ENCODE measurements at regions not wholly inside any gene's neighbourhood (a gene's known extent, or its start where the extent isn't known, plus 50 kb on each side); places are given as distances from the start of the nearest gene placed in this dataset.

- TF ChIP-seq CTCF (IDR thresholded peaks at IDR 0.05) = no peak
- TF ChIP-seq POLR2A (IDR thresholded peaks at IDR 0.05) = no peak
- TF ChIP-seq EP300 (IDR thresholded peaks at IDR 0.05) = no peak
These were observed 279.0 kb downstream of the RRAGC start for GRCh38 chr1:38580594-38580993.
